ENCODE measurements at regions not wholly inside any gene's neighbourhood (a gene's known extent, or its start where the extent isn't known, plus 50 kb on each side); places are given as distances from the start of the nearest gene placed in this dataset.
"Not testable (repeated sequence)": the region's sequence is repeated elsewhere in the genome, so short reads cannot be mapped to it uniquely, and the experiment has no call there.

GRCh38 chrY:11461406-11461805 is 1239.6 kb upstream of the USP9Y start:
- DNase-seq; H3K9me3 Mint-ChIP-seq (ENCODE audit: unreplicated experiment); H3K27me3 Mint-ChIP-seq (ENCODE audit: unreplicated experiment); H3K4me3 Mint-ChIP-seq (ENCODE audit: unreplicated experiment); H3K27ac Mint-ChIP-seq (ENCODE audit: unreplicated experiment); H3K36me3 Mint-ChIP-seq (ENCODE audit: unreplicated experiment); H3K4me1 Mint-ChIP-seq (ENCODE audit: low read depth, unreplicated experiment): not testable (repeated sequence)
- TF ChIP-seq CTCF (IDR thresholded peaks at IDR 0.05; ENCODE audit: partially characterized antibody, unreplicated experiment), result peak; percentile 43

- H3K36me3 Mint-ChIP-seq (ENCODE audit: unreplicated experiment); H3K4me1 Mint-ChIP-seq (ENCODE audit: low read depth, unreplicated experiment); H3K27me3 Mint-ChIP-seq (ENCODE audit: unreplicated experiment); H3K27ac Mint-ChIP-seq (ENCODE audit: unreplicated experiment); H3K9me3 Mint-ChIP-seq (ENCODE audit: unreplicated experiment); H3K4me3 Mint-ChIP-seq (ENCODE audit: unreplicated experiment); DNase-seq: not testable (repeated sequence)
- peak; percentile 20 for TF ChIP-seq CTCF (IDR thresholded peaks at IDR 0.05; ENCODE audit: partially characterized antibody, unreplicated experiment)
These were observed 1234.3 kb upstream of the USP9Y start for GRCh38 chrY:11466778-11467177.
